Neutrophil (primary cell): ENCODE measurements at regions not wholly inside any gene's neighbourhood (a gene's known extent, or its start where the extent isn't known, plus 50 kb on each side); places are given as distances from the start of the nearest gene placed in this dataset.

Experiments used
- H3K27ac ChIP-seq: fragments of 200-600 bp; sonication (generic); 2 replicates; pipeline ENCODE4 v1.5.1; 2016; ENCODE audit warnings: mild to moderate bottlenecking, moderate library complexity
- H3K27me3 ChIP-seq: fragments of 200-600 bp; sonication (generic); 2 replicates; pipeline ENCODE4 v1.6.0; 2016; ENCODE audit warnings: mild to moderate bottlenecking
- H3K36me3 ChIP-seq: fragments of 200-600 bp; sonication (generic); 2 replicates; pipeline ENCODE4 v1.5.1; 2017
- H3K4me1 ChIP-seq, 2 experiments: fragments of 200-600 bp in 1 of 2; sonication (generic) in 1 of 2; 1 replicate in 1 of 2; 2 replicates in 1 of 2; pipeline versions ENCODE4 v1.5.1 to v1.6.1; 2013 to 2016; ENCODE audit warnings: low read depth in 1 of 2, low read length in 1 of 2, mild to moderate bottlenecking in 1 of 2, moderate library complexity in 1 of 2; ENCODE audit not compliant: control insufficient read depth in 1 of 2, insufficient read depth in 1 of 2
- H3K4me3 ChIP-seq, 2 experiments: fragments of 200-600 bp in 1 of 2; sonication (generic) in 1 of 2; 1 replicate in 1 of 2; 2 replicates in 1 of 2; pipeline ENCODE4 v1.5.1; 2013 to 2016; ENCODE audit warnings: low read depth in 1 of 2, low read length in 1 of 2, mild to moderate bottlenecking in 1 of 2, moderate library complexity in 1 of 2
- H3K9me3 ChIP-seq: fragments of 200-600 bp; sonication (generic); 2 replicates; pipeline ENCODE4 v1.5.1; 2016
- CTCF ChIP-seq: fragments of 200-600 bp; sonication (generic); IDR thresholded peaks from 2 replicates; pipeline ENCODE4 v1.5.1; 2016; ENCODE audit warnings: antibody characterized with exemption

GRCh38 chr11:70859180-70859579 lies 393.2 kb downstream of the SHANK2 start:
- H3K36me3 ChIP-seq, result no peaks in the 10 kb centered on the region

GRCh38 chr11:70860888-70861287 lies 391.5 kb downstream of the SHANK2 start:
- Histone ChIP-seq H3K36me3 (no peaks in the 10 kb centered on the region), H3K27ac (no peak overlapping the region), H3K4me3 (no peak overlapping the region), H3K4me1 (no peaks in the 10 kb centered on the region), H3K27me3 (no peaks in the 10 kb centered on the region), H3K9me3 (no peaks in the 10 kb centered on the region)
- no peak for TF ChIP-seq CTCF

More at GRCh38 chr11:70859180-70859579, 393.2 kb downstream of the SHANK2 start:
- H3K4me1 ChIP-seq, result no peaks in the 10 kb centered on the region
- H3K4me3 ChIP-seq, result no peak overlapping the region
- H3K27ac ChIP-seq, result no peak overlapping the region
- no peaks in the 10 kb centered on the region for H3K9me3 ChIP-seq
- no peaks in the 10 kb centered on the region for H3K27me3 ChIP-seq
- no peak for TF ChIP-seq CTCF

- Histone ChIP-seq H3K27ac (no peak overlapping the region), H3K27me3 (no peaks in the 10 kb centered on the region), H3K4me3 (no peak overlapping the region), H3K4me1 (no peaks in the 10 kb centered on the region), H3K9me3 (no peaks in the 10 kb centered on the region), H3K36me3 (no peaks in the 10 kb centered on the region)
- TF ChIP-seq CTCF, result no peak
These were observed 390.8 kb downstream of the SHANK2 start for GRCh38 chr11:70861559-70861958.

GRCh38 chr11:70862093-70862492 lies 390.3 kb downstream of the SHANK2 start:
- H3K27ac ChIP-seq, result no peak overlapping the region
- no peaks in the 10 kb centered on the region for H3K27me3 ChIP-seq
- TF ChIP-seq CTCF, result no peak
- H3K4me3 ChIP-seq, result no peak overlapping the region
- H3K36me3 ChIP-seq, result no peaks in the 10 kb centered on the region
- H3K4me1 ChIP-seq, result no peaks in the 10 kb centered on the region
- no peaks in the 10 kb centered on the region for H3K9me3 ChIP-seq

GRCh38 chr11:70863186-70863585 lies 389.2 kb downstream of the SHANK2 start:
- H3K9me3 ChIP-seq, result no peaks in the 10 kb centered on the region

More at GRCh38 chr11:70863186-70863585, 389.2 kb downstream of the SHANK2 start:
- Histone ChIP-seq H3K27ac (no peak overlapping the region), H3K36me3 (no peaks in the 10 kb centered on the region), H3K4me1 (no peaks in the 10 kb centered on the region), H3K4me3 (no peak overlapping the region), H3K27me3 (no peaks in the 10 kb centered on the region)
- no peak for TF ChIP-seq CTCF
